ENCODE measurements at regions not wholly inside any gene's neighbourhood (a gene's known extent, or its start where the extent isn't known, plus 50 kb on each side); places are given as distances from the start of the nearest gene placed in this dataset.

DNA sequence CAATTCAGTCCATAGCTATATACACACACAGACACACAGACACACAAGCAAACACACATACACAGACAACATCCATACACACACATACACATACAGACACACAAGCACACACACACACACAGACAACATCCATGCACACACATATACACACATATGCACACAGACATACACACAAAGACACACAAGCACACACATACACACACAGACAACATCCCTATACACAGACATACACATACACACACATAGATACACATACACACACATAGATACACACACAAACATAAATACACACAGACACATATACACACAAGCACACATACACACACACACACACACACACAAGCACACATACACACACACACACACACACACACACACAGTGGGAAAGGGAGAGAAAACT, 254.8 kb downstream of the VRK1 start:
- TF ChIP-seq POLR2A (IDR thresholded peaks at IDR 0.05), result no peak
- TF ChIP-seq, protein P1, sequence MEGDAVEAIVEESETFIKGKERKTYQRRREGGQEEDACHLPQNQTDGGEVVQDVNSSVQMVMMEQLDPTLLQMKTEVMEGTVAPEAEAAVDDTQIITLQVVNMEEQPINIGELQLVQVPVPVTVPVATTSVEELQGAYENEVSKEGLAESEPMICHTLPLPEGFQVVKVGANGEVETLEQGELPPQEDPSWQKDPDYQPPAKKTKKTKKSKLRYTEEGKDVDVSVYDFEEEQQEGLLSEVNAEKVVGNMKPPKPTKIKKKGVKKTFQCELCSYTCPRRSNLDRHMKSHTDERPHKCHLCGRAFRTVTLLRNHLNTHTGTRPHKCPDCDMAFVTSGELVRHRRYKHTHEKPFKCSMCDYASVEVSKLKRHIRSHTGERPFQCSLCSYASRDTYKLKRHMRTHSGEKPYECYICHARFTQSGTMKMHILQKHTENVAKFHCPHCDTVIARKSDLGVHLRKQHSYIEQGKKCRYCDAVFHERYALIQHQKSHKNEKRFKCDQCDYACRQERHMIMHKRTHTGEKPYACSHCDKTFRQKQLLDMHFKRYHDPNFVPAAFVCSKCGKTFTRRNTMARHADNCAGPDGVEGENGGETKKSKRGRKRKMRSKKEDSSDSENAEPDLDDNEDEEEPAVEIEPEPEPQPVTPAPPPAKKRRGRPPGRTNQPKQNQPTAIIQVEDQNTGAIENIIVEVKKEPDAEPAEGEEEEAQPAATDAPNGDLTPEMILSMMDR (IDR thresholded peaks at IDR 0.05), result no peak
